Testis (tissue), 2 donors: ENCODE measurements at regions not wholly inside any gene's neighbourhood (a gene's known extent, or its start where the extent isn't known, plus 50 kb on each side); places are given as distances from the start of the nearest gene placed in this dataset.

Experiments used
- DNase-seq: peaks from one replicate; pipeline ENCODE4 v3.0.0-alpha.2; 2019
- H3K27ac ChIP-seq, 2 donors: fragments of 200-600 bp; sonication (generic); one replicate each; pipeline ENCODE4 v1.5.1; 2019
- H3K27me3 ChIP-seq: fragments of 200-600 bp; sonication (generic); one replicate; pipeline ENCODE4 v1.5.1; 2019
- H3K36me3 ChIP-seq: fragments of 200-600 bp; sonication (generic); one replicate; pipeline ENCODE4 v1.5.1; 2017; ENCODE audit warnings: low read depth; ENCODE audit errors: missing control alignments
- H3K4me1 ChIP-seq: fragments of 200-600 bp; sonication (generic); one replicate; pipeline ENCODE4 v1.5.1; 2019
- H3K4me3 ChIP-seq, 2 donors: fragments of 200-600 bp; sonication (generic); one replicate each; pipeline ENCODE4 v1.5.1; 2017 to 2019
- H3K9me3 ChIP-seq: fragments of 200-600 bp; sonication (generic); one replicate; pipeline ENCODE4 v1.5.1; 2017
- POLR2A ChIP-seq: fragments of 450-650 bp; IDR thresholded peaks from one replicate; pipeline ENCODE4 v1.6.1; 2017; ENCODE audit warnings: antibody characterized with exemption, mild to moderate bottlenecking, moderate library complexity
- WGBS, 2 donors: methylation state at CpG; one replicate each; pipeline ENCODE4 v1.1.5; 2018; 5-methylcytosine and 5-hydroxymethylcytosine counted together
- intact Hi-C: fragments of 100-400 bp; cut with DNase I; formaldehyde crosslinking; loops from one replicate; pipeline ENCODE4 v1.15.1; 2023; ENCODE audit warnings: low total_unique reads
- TF ChIP-seq, protein P1 (sequence below), 3 experiments: fragments of 450-650 bp in 2 of 3; fragments of 200-600 bp in 1 of 3; sonication (generic) in 1 of 3; IDR thresholded peaks; one replicate each; pipeline ENCODE4 v1.5.1; 2016 to 2019; ENCODE audit warnings: antibody characterized with exemption in 3 of 3, mild to moderate bottlenecking in 2 of 3, moderate library complexity in 1 of 3

DNA sequence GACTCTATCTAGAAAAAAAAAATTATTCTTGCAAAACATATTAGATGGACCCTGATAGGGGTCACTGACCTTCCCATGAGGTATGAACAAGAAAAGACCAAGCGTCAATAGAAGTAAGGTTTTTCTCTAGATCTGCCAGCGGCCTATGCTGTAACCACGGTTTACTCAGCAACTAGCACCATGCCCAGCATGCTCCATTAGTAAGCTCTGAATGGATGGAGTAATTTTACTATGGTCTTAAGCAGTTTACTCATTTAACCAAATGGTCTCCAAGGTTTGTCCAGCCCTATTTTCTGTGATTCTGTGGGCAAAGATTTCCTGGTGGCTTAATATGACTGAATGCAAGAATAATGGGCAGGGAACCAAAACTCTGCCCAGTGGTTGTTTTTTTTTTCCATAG lies 113.9 kb downstream of the ADSS2 start:
- 96 to 98% methylated on average over 3 of the region's 3 CpGs for WGBS, 2 donors
- Histone ChIP-seq H3K4me3 (no peak overlapping the region), H3K27me3 (no peaks in the 10 kb centered on the region), H3K36me3 (no peaks in the 10 kb centered on the region), H3K4me1 (peaks cover 12% of the 10 kb centered on the region), H3K9me3 (no peaks in the 10 kb centered on the region), H3K27ac (no peak overlapping the region)
- no peak for DNase-seq
- intact Hi-C loops, result no loop called here
- TF ChIP-seq, protein P1, sequence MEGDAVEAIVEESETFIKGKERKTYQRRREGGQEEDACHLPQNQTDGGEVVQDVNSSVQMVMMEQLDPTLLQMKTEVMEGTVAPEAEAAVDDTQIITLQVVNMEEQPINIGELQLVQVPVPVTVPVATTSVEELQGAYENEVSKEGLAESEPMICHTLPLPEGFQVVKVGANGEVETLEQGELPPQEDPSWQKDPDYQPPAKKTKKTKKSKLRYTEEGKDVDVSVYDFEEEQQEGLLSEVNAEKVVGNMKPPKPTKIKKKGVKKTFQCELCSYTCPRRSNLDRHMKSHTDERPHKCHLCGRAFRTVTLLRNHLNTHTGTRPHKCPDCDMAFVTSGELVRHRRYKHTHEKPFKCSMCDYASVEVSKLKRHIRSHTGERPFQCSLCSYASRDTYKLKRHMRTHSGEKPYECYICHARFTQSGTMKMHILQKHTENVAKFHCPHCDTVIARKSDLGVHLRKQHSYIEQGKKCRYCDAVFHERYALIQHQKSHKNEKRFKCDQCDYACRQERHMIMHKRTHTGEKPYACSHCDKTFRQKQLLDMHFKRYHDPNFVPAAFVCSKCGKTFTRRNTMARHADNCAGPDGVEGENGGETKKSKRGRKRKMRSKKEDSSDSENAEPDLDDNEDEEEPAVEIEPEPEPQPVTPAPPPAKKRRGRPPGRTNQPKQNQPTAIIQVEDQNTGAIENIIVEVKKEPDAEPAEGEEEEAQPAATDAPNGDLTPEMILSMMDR (IDR thresholded peaks at IDR 0.05), result no peak
- TF ChIP-seq POLR2A, result no peak

GRCh38 chr1:244339073-244339692 lies 112.5 kb downstream of the ADSS2 start:
- TF ChIP-seq POLR2A, result no peak
- TF ChIP-seq, protein P1 (IDR thresholded peaks at IDR 0.05), result no peak
- Histone ChIP-seq H3K4me1 (peaks cover 12% of the 10 kb centered on the region), H3K36me3 (no peaks in the 10 kb centered on the region), H3K27ac (no peak overlapping the region), H3K4me3 (no peak overlapping the region), H3K9me3 (no peaks in the 10 kb centered on the region), H3K27me3 (no peaks in the 10 kb centered on the region)
- intact Hi-C loops, result no loop called here
- no peak for DNase-seq
- WGBS, 2 donors, result 84 to 89% methylated on average over 10 to 11 of the region's 11 CpGs

DNA sequence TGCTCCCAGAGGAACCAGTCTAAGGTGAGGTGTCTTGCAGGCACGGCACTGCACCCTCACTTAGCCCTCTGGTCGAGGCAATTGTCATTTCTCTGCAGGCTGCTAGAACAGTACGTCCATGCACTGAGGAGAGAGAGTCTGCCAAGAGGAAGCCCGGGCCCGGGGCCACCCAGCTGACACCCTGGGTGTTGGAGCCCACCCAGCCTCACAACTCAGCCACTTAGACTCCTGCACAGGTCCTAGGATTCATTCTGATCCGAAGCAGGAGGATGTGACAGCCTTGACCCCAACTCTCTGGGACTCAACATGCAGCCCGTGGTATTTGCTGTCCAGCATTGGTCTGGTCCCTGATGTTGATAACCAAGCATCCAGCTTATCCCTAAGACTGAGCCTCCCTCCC lies 111.9 kb downstream of the ADSS2 start:
- H3K4me1 ChIP-seq, result peaks cover 12% of the 10 kb centered on the region
- intact Hi-C loops, result no loop called here
- H3K4me3 ChIP-seq, result no peak overlapping the region
- no peaks in the 10 kb centered on the region for H3K27me3 ChIP-seq
- 35 to 71% methylated on average over 4 to 7 of the region's 7 CpGs for WGBS, 2 donors
- DNase-seq, result no peak
- H3K27ac ChIP-seq, result no peak overlapping the region
- no peaks in the 10 kb centered on the region for H3K9me3 ChIP-seq
- TF ChIP-seq, protein P1 (IDR thresholded peaks at IDR 0.05), result no peak
- TF ChIP-seq POLR2A, result no peak
- no peaks in the 10 kb centered on the region for H3K36me3 ChIP-seq

- H3K4me1 ChIP-seq, result peaks cover 12% of the 10 kb centered on the region
- no peak overlapping the region for H3K4me3 ChIP-seq
- H3K9me3 ChIP-seq, result no peaks in the 10 kb centered on the region
- H3K27me3 ChIP-seq, result no peaks in the 10 kb centered on the region
- TF ChIP-seq POLR2A, result no peak
- TF ChIP-seq, protein P1 (IDR thresholded peaks at IDR 0.05), result no peak
- peak; percentile 66 for DNase-seq
- intact Hi-C loops, result no loop called here
- peak overlapping the region in 1 of 2 donors; percentile 5 for H3K27ac ChIP-seq
- no peaks in the 10 kb centered on the region for H3K36me3 ChIP-seq
- WGBS, 2 donors, result 62 to 75% methylated on average over 14 of the region's 14 CpGs
Measured at GRCh38 chr1:244340396-244340795, 111.3 kb downstream of the ADSS2 start.
